ENCODE measurements at regions not wholly inside any gene's neighbourhood (a gene's known extent, or its start where the extent isn't known, plus 50 kb on each side); places are given as distances from the start of the nearest gene placed in this dataset.

DNA sequence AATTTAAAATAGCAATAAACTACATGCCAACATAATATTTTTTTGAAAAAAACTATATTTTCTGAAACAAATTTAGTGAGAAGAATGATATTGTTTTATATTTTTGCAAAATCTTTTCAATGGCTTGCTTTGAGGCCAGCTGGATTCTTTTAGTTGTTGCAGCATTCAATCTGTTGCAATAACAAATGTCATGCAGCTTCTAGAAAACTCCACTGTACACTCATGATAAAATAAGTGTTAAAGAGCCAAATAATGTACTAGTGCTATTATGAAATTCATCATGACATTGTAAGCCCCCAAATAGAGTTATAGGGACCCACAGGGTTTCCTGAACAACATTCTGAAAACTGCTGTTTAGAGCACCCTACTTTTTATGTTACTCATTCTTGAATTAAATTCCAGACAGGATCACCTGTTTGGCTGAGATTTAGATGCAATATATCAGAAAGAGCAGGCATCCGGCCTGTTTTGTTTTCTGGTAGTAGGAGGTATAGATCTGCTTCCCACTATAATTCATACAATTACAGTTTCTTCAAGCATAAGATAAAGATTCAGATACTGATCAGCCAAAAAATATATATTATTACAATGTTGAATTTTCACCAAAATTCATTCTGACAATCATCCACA is 703.0 kb upstream of the ZNF385D start:
- no peak overlapping the region for H3K4me3 ChIP-seq (ENCODE audit: low read depth in 1 of 2, low read length in 2 of 2)
- H3K9me3 ChIP-seq (ENCODE audit: control insufficient read depth in 1 of 2, low read length in 2 of 2): no peaks in the 10 kb centered on the region
- H3K9ac ChIP-seq (ENCODE audit: low read depth in 1 of 2, low read length in 2 of 2): no peak overlapping the region
- no peaks in the 10 kb centered on the region for H3K4me1 ChIP-seq (ENCODE audit: control insufficient read depth in 1 of 2, insufficient read depth in 2 of 2, low read length in 2 of 2)
- H3K27ac ChIP-seq (ENCODE audit: low read depth, low read length): no peak overlapping the region
- H3K27me3 ChIP-seq (ENCODE audit: control insufficient read depth in 1 of 2, insufficient read depth in 2 of 2, low read length in 2 of 2): no peaks in the 10 kb centered on the region
- no peaks in the 10 kb centered on the region for H3K36me3 ChIP-seq (ENCODE audit: control insufficient read depth in 1 of 2, insufficient read depth in 2 of 2, low read length in 2 of 2)

DNA sequence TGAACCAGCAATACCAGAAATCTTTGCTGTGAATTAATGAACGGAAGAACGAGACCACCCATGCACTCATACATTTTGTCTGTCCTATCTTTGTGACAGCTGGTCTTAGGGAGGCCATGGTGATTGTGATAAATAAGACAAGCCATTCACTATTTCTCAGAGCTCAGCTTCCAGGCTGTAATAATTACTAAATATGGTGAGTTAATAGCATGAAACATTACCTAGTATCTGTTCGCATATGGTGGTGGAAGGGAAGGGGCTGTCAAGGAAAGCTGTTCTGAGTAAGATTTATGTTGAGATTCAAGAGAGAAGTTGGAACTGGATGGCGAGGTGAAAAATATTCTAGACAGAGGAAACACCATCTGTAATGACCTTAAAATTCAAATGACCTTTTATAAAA is 719.0 kb upstream of the ZNF385D start:
- H3K4me3 ChIP-seq (ENCODE audit: low read depth in 1 of 2, low read length in 2 of 2): no peak overlapping the region
- no peaks in the 10 kb centered on the region for H3K36me3 ChIP-seq (ENCODE audit: control insufficient read depth in 1 of 2, insufficient read depth in 2 of 2, low read length in 2 of 2)
- no peak overlapping the region for H3K9ac ChIP-seq (ENCODE audit: low read depth in 1 of 2, low read length in 2 of 2)
- H3K27ac ChIP-seq (ENCODE audit: low read depth, low read length): no peak overlapping the region
- no peaks in the 10 kb centered on the region for H3K27me3 ChIP-seq (ENCODE audit: control insufficient read depth in 1 of 2, insufficient read depth in 2 of 2, low read length in 2 of 2)
- H3K4me1 ChIP-seq (ENCODE audit: control insufficient read depth in 1 of 2, insufficient read depth in 2 of 2, low read length in 2 of 2): no peaks in the 10 kb centered on the region
- H3K9me3 ChIP-seq (ENCODE audit: control insufficient read depth in 1 of 2, low read length in 2 of 2): no peaks in the 10 kb centered on the region

DNA sequence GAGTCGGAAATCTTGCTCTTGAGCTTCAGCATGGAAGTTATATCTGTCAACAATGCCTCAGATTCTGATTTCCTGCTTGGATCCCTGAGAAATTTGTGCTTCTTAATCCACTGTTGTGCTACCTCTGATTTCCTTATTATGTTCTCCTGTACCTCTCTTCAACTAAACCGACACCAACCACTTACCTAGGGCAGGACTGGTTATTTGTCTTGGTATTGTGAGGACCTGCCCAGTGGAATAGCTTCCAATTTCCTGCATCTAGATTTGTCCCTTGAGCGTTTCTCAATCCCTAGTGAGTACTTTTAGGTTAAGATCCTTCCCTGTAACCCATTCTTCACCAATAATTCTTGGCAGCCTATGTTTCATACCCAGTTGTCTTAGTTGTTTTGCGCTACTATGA is 720.5 kb upstream of the ZNF385D start:
- H3K27ac ChIP-seq (ENCODE audit: low read depth, low read length): no peak overlapping the region
- H3K9me3 ChIP-seq (ENCODE audit: control insufficient read depth in 1 of 2, low read length in 2 of 2): no peaks in the 10 kb centered on the region
- H3K27me3 ChIP-seq (ENCODE audit: control insufficient read depth in 1 of 2, insufficient read depth in 2 of 2, low read length in 2 of 2): no peaks in the 10 kb centered on the region

DNA sequence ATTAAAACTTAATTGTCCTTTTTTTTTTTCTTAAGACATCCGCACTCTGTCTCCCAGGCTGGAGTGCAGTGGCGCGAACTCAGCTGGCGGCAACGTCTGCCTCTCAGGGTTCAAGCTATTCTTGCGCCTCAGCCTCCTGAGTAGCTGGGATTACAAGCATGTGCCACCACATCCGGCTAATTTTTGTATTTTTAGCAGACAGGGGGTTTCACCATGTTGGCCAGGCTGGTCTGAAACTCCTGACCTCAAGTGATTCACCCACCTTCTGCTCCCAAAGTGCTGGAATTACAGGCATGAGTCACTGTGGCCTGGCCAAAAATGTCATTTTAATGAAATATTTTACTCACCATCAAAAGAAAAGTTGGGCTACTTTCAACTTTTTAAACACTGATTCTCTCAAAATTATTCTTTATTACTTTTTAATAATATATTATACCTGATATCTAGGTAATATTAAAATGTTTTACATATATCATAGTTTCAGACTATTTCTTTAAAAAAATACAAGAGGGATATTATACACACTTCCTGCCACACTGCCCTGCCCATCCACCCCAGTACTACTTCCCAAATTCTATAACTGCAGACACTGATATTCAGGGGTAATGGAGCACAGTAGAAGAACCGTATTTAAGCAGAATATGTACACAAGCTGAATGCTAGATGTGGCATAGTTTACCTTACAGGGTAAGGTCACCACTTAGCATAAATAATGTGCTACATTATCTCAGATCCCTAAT is 723.9 kb upstream of the ZNF385D start:
- Histone ChIP-seq H3K9ac (ENCODE audit: low read depth in 1 of 2, low read length in 2 of 2) (no peak overlapping the region), H3K36me3 (ENCODE audit: control insufficient read depth in 1 of 2, insufficient read depth in 2 of 2, low read length in 2 of 2) (no peaks in the 10 kb centered on the region), H3K4me1 (ENCODE audit: control insufficient read depth in 1 of 2, insufficient read depth in 2 of 2, low read length in 2 of 2) (no peaks in the 10 kb centered on the region), H3K27me3 (ENCODE audit: control insufficient read depth in 1 of 2, insufficient read depth in 2 of 2, low read length in 2 of 2) (no peaks in the 10 kb centered on the region), H3K9me3 (ENCODE audit: control insufficient read depth in 1 of 2, low read length in 2 of 2) (no peaks in the 10 kb centered on the region), H3K27ac (ENCODE audit: low read depth, low read length) (no peak overlapping the region), H3K4me3 (ENCODE audit: low read depth in 1 of 2, low read length in 2 of 2) (no peak overlapping the region)

More for the DNA sequence above, 720.5 kb upstream of the ZNF385D start:
- Histone ChIP-seq H3K9ac (ENCODE audit: low read depth in 1 of 2, low read length in 2 of 2) (no peak overlapping the region), H3K4me1 (ENCODE audit: control insufficient read depth in 1 of 2, insufficient read depth in 2 of 2, low read length in 2 of 2) (no peaks in the 10 kb centered on the region), H3K36me3 (ENCODE audit: control insufficient read depth in 1 of 2, insufficient read depth in 2 of 2, low read length in 2 of 2) (no peaks in the 10 kb centered on the region), H3K4me3 (ENCODE audit: low read depth in 1 of 2, low read length in 2 of 2) (no peak overlapping the region)

DNA sequence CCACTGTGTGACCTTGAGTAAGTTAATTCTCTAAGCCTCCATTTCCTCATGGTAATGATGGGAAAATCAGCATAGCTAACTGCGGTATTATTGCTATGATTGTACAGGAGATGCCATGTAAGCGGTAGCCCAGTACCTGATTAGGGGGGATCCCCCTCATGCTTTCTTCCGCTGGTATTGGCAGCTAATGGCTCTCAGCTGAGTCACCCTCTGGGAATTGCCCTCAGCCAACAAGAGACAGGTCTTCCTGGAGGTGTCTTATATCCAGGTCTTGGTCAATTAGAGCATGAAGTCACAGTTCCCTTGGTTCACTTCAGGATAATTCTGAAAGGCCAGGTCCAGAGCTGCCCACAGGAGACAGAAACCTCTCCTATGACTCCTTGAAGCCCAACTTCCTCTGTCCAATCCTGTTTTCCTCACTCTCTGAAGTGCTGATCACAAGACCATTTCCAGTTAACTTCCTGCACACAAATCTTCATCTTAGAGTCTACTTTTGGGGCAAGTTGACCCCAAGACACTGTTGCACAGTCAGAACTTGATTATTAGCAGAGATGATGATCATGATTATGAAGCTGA is 724.7 kb upstream of the ZNF385D start:
- Histone ChIP-seq H3K27ac (ENCODE audit: low read depth, low read length) (no peak overlapping the region), H3K4me1 (ENCODE audit: control insufficient read depth in 1 of 2, insufficient read depth in 2 of 2, low read length in 2 of 2) (no peaks in the 10 kb centered on the region), H3K4me3 (ENCODE audit: low read depth in 1 of 2, low read length in 2 of 2) (no peak overlapping the region), H3K9me3 (ENCODE audit: control insufficient read depth in 1 of 2, low read length in 2 of 2) (no peaks in the 10 kb centered on the region), H3K36me3 (ENCODE audit: control insufficient read depth in 1 of 2, insufficient read depth in 2 of 2, low read length in 2 of 2) (no peaks in the 10 kb centered on the region), H3K27me3 (ENCODE audit: control insufficient read depth in 1 of 2, insufficient read depth in 2 of 2, low read length in 2 of 2) (no peaks in the 10 kb centered on the region), H3K9ac (ENCODE audit: low read depth in 1 of 2, low read length in 2 of 2) (no peak overlapping the region)

DNA sequence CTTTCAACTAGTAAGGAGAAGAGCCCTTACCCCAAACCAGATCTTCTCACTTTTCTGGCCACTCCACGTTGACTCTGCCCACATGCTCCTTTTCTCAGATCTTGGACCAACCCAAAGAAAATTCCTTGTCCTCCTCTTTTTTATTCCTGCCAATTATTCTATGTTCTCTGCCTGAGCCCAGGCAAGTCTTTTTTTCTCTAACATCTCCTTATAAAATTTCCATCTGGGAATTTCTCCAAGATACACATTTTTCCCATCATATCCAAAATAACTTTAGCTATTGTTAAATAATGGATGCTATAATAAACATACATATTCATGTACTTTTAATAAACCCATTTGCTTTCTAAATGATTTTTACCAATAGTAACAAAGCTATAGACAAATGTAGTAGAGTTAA is 726.0 kb upstream of the ZNF385D start:
- Histone ChIP-seq H3K27me3 (ENCODE audit: control insufficient read depth in 1 of 2, insufficient read depth in 2 of 2, low read length in 2 of 2) (no peaks in the 10 kb centered on the region), H3K9me3 (ENCODE audit: control insufficient read depth in 1 of 2, low read length in 2 of 2) (no peaks in the 10 kb centered on the region)

DNA sequence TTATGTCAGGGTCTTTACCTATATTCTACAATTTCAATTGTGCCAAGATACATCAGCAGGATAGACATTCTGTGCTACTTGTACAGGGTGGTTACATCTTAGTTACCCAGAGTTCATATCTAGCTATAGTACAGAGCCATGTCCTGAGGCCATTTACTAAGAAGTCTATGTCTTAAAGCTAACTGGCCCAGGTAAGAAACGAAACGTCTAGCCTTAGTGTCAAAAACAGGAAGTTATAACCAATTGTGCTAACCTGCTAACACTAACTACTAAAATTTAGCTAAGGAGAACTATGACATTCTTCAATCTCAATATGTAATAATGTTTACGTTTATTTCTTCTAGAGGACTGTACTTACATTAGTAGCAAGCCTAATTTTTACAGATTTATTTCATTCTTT is 717.2 kb upstream of the UBE2E2 start:
- Histone ChIP-seq H3K9me3 (ENCODE audit: control insufficient read depth in 1 of 2, low read length in 2 of 2) (no peaks in the 10 kb centered on the region), H3K4me3 (ENCODE audit: low read depth in 1 of 2, low read length in 2 of 2) (no peak overlapping the region), H3K36me3 (ENCODE audit: control insufficient read depth in 1 of 2, insufficient read depth in 2 of 2, low read length in 2 of 2) (no peaks in the 10 kb centered on the region), H3K4me1 (ENCODE audit: control insufficient read depth in 1 of 2, insufficient read depth in 2 of 2, low read length in 2 of 2) (no peaks in the 10 kb centered on the region), H3K9ac (ENCODE audit: low read depth in 1 of 2, low read length in 2 of 2) (no peak overlapping the region), H3K27ac (ENCODE audit: low read depth, low read length) (no peak overlapping the region), H3K27me3 (ENCODE audit: control insufficient read depth in 1 of 2, insufficient read depth in 2 of 2, low read length in 2 of 2) (no peaks in the 10 kb centered on the region)

More for the DNA sequence above, 726.0 kb upstream of the ZNF385D start:
- Histone ChIP-seq H3K4me1 (ENCODE audit: control insufficient read depth in 1 of 2, insufficient read depth in 2 of 2, low read length in 2 of 2) (no peaks in the 10 kb centered on the region), H3K4me3 (ENCODE audit: low read depth in 1 of 2, low read length in 2 of 2) (no peak overlapping the region), H3K27ac (ENCODE audit: low read depth, low read length) (no peak overlapping the region), H3K36me3 (ENCODE audit: control insufficient read depth in 1 of 2, insufficient read depth in 2 of 2, low read length in 2 of 2) (no peaks in the 10 kb centered on the region), H3K9ac (ENCODE audit: low read depth in 1 of 2, low read length in 2 of 2) (no peak overlapping the region)

DNA sequence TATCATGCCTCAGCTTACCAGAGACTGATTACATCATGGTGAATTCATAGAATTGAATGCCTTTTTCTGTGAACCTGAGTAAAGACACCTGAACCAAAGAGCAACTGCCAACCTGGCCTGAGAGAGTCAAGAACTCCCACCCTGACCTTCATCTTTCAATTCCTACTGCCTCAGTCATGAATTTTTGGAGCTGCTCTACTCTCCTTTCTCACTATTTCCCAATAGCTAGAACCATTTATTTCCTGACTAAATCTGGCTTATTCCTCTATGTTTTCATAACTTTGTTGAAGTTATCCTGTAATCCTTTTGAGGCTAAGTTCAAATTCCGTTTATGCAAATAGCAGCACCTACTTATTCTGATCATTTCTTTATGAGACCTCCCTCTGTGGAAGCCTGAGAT is 712.4 kb upstream of the UBE2E2 start:
- H3K27ac ChIP-seq (ENCODE audit: low read depth, low read length): no peak overlapping the region
- no peak overlapping the region for H3K4me3 ChIP-seq (ENCODE audit: low read depth in 1 of 2, low read length in 2 of 2)

DNA sequence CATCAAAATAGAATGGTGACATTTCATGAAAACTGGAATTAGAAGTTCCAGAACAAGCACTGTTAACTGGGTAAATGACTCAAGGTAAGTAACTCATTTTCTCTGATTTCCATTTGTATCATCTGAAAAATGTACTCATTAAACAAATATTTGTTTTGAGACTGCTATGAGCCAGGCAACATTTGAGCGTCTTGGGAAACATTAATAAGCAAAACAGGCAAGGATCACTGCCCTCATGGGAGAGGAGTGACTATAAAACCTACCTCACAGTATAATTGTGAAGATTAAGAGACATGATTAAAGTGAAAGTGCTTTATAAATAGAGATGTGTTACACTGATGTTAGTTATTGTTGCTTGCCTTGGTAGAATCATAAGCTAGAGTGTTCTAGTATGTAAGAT is 711.8 kb upstream of the UBE2E2 start:
- Histone ChIP-seq H3K4me1 (ENCODE audit: control insufficient read depth in 1 of 2, insufficient read depth in 2 of 2, low read length in 2 of 2) (no peaks in the 10 kb centered on the region), H3K4me3 (ENCODE audit: low read depth in 1 of 2, low read length in 2 of 2) (no peak overlapping the region), H3K9me3 (ENCODE audit: control insufficient read depth in 1 of 2, low read length in 2 of 2) (no peaks in the 10 kb centered on the region), H3K36me3 (ENCODE audit: control insufficient read depth in 1 of 2, insufficient read depth in 2 of 2, low read length in 2 of 2) (no peaks in the 10 kb centered on the region), H3K27ac (ENCODE audit: low read depth, low read length) (no peak overlapping the region), H3K9ac (ENCODE audit: low read depth in 1 of 2, low read length in 2 of 2) (no peak overlapping the region), H3K27me3 (ENCODE audit: control insufficient read depth in 1 of 2, insufficient read depth in 2 of 2, low read length in 2 of 2) (no peaks in the 10 kb centered on the region)

More for the DNA sequence above, 712.4 kb upstream of the UBE2E2 start:
- no peaks in the 10 kb centered on the region for H3K27me3 ChIP-seq (ENCODE audit: control insufficient read depth in 1 of 2, insufficient read depth in 2 of 2, low read length in 2 of 2)
- no peak overlapping the region for H3K9ac ChIP-seq (ENCODE audit: low read depth in 1 of 2, low read length in 2 of 2)
- H3K36me3 ChIP-seq (ENCODE audit: control insufficient read depth in 1 of 2, insufficient read depth in 2 of 2, low read length in 2 of 2): no peaks in the 10 kb centered on the region
- H3K4me1 ChIP-seq (ENCODE audit: control insufficient read depth in 1 of 2, insufficient read depth in 2 of 2, low read length in 2 of 2): no peaks in the 10 kb centered on the region
- no peaks in the 10 kb centered on the region for H3K9me3 ChIP-seq (ENCODE audit: control insufficient read depth in 1 of 2, low read length in 2 of 2)

DNA sequence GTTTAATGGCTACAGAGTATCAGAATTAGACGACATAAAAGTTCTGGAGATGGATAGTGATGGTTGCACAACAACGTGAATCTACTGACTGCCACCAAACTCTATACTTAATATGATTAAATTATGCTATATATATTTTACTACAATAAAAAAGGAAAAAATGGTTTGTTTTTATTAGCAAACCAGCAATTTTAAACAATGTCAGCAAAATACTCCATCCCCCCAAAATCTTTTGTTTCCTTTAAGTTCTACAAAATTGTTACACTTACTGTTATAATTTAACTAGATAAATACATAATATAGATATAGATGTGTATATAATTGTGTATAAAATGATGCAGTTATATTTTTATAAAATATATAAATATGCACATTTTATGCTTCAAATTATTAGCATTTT is 710.8 kb upstream of the UBE2E2 start:
- no peak overlapping the region for H3K4me3 ChIP-seq (ENCODE audit: low read depth in 1 of 2, low read length in 2 of 2)
- no peak overlapping the region for H3K9ac ChIP-seq (ENCODE audit: low read depth in 1 of 2, low read length in 2 of 2)
- no peak overlapping the region for H3K27ac ChIP-seq (ENCODE audit: low read depth, low read length)
- H3K27me3 ChIP-seq (ENCODE audit: control insufficient read depth in 1 of 2, insufficient read depth in 2 of 2, low read length in 2 of 2): no peaks in the 10 kb centered on the region
- H3K36me3 ChIP-seq (ENCODE audit: control insufficient read depth in 1 of 2, insufficient read depth in 2 of 2, low read length in 2 of 2): no peaks in the 10 kb centered on the region
- no peaks in the 10 kb centered on the region for H3K4me1 ChIP-seq (ENCODE audit: control insufficient read depth in 1 of 2, insufficient read depth in 2 of 2, low read length in 2 of 2)
- H3K9me3 ChIP-seq (ENCODE audit: control insufficient read depth in 1 of 2, low read length in 2 of 2): no peaks in the 10 kb centered on the region

Measured in duodenal mucosa (tissue), 2 donors.